ENCODE measurements at regions not wholly inside any gene's neighbourhood (a gene's known extent, or its start where the extent isn't known, plus 50 kb on each side); places are given as distances from the start of the nearest gene placed in this dataset.

DNA sequence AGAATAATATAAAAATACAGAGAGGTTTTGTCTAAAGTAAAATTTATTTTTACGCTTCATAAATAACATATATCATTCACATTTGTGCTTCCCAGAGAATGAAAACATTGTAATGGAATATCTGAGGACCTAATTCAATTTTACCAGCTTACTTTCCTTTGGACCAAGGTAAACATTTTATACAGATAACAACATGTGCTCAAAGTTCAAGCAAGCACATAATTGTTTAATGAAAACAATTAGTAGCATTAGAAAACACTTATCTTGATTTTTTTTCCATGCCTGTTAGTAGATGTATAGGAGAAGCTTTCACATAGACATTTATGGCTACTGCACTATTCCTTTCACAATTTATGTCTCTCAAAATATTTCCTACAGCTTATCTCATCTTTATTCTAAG, 400.0 kb downstream of the ZIC1 start:
- TF ChIP-seq, protein P1, sequence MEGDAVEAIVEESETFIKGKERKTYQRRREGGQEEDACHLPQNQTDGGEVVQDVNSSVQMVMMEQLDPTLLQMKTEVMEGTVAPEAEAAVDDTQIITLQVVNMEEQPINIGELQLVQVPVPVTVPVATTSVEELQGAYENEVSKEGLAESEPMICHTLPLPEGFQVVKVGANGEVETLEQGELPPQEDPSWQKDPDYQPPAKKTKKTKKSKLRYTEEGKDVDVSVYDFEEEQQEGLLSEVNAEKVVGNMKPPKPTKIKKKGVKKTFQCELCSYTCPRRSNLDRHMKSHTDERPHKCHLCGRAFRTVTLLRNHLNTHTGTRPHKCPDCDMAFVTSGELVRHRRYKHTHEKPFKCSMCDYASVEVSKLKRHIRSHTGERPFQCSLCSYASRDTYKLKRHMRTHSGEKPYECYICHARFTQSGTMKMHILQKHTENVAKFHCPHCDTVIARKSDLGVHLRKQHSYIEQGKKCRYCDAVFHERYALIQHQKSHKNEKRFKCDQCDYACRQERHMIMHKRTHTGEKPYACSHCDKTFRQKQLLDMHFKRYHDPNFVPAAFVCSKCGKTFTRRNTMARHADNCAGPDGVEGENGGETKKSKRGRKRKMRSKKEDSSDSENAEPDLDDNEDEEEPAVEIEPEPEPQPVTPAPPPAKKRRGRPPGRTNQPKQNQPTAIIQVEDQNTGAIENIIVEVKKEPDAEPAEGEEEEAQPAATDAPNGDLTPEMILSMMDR (IDR thresholded peaks at IDR 0.05), result no peak
- no peak for TF ChIP-seq POLR2A (IDR thresholded peaks at IDR 0.05)

DNA sequence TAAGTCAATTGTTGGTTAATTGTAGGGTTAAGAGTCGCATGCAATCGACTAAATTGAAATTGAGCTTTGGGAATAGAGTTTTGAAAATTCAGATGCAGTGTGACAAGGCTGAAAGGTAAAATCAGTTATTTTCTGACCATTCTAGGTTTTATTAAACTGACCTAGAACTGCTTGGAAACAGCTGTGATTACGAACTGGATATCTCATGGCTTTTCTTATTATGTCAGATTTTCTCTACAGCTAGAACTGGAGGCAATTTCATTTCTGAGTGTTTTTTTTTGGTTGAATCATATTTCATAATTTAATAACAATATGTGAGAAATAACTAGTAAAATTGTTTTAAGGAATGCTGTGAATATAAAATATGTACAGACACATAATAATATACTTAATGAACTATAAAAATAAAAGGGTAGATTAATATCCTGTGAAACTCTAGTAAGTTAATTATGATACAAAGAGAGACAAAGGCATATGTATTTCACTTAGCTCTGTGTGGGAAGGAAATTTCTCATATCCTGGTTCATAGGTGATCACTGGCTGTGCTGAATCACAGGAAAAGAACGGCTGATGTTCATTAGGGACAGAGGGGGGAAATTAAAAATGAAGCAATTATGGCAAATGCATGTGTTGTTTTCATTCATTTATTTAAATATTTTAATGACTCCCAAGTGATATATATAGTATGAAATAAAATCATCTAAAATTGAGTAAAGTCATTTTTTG, 403.2 kb downstream of the ZIC1 start:
- DNase-seq, result no peak
- intact Hi-C loops (cut with DNase I), result no loop called here
- Histone ChIP-seq H3K9me3 (no peaks in the 10 kb centered on the region), H3K27ac (peak overlapping the region in 2 of 4 donors; percentile 12 to 16), H3K36me3 (no peaks in the 10 kb centered on the region), H3K4me1 (no peaks in the 10 kb centered on the region), H3K27me3 (no peaks in the 10 kb centered on the region), H3K4me3 (no peak overlapping the region)
- TF ChIP-seq, protein P1 (IDR thresholded peaks at IDR 0.05), result no peak
- TF ChIP-seq POLR2A (IDR thresholded peaks at IDR 0.05), result no peak
- WGBS, 2 donors, result 71 to 75% methylated on average over 4 of the region's 4 CpGs

More for the DNA sequence above, 400.0 kb downstream of the ZIC1 start:
- no peak for DNase-seq
- 55 to 72% methylated on average over 1 of the region's 1 CpG for WGBS, 2 donors
- no peaks in the 10 kb centered on the region for H3K36me3 ChIP-seq
- no peaks in the 10 kb centered on the region for H3K4me1 ChIP-seq
- H3K9me3 ChIP-seq, result no peaks in the 10 kb centered on the region
- intact Hi-C loops (cut with DNase I), result no loop called here
- no peak overlapping the region for H3K27ac ChIP-seq
- H3K4me3 ChIP-seq, result no peak overlapping the region
- H3K27me3 ChIP-seq, result no peaks in the 10 kb centered on the region

DNA sequence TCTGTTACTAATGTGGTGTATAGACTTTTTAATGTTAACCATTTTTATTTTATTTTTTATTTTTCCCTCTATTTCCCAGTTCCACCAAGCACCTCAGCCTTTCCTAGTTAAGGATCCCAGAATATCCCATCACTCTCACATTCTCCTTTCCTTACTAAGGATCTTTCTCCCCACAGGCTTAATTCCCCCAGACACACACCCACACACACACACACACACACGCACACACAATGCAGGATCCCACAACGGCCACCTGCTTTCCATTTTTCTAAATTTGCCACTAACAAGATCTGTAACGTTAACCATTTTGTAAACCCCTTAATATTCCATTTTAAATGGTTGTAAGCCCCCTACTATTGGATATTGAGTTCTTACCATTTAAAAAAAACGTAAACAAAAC, 404.1 kb downstream of the ZIC1 start:
- no peak for TF ChIP-seq POLR2A (IDR thresholded peaks at IDR 0.05)
- TF ChIP-seq, protein P1 (IDR thresholded peaks at IDR 0.05), result no peak
- H3K27ac ChIP-seq, result no peak overlapping the region
- H3K36me3 ChIP-seq, result no peaks in the 10 kb centered on the region
- intact Hi-C loops (cut with DNase I), result no loop called here
- H3K4me3 ChIP-seq, result no peak overlapping the region
- H3K27me3 ChIP-seq, result no peaks in the 10 kb centered on the region
- H3K9me3 ChIP-seq, result no peaks in the 10 kb centered on the region
- WGBS, 2 donors, result 51 to 60% methylated on average over 4 of the region's 4 CpGs
- H3K4me1 ChIP-seq, result no peaks in the 10 kb centered on the region
- no peak for DNase-seq

DNA sequence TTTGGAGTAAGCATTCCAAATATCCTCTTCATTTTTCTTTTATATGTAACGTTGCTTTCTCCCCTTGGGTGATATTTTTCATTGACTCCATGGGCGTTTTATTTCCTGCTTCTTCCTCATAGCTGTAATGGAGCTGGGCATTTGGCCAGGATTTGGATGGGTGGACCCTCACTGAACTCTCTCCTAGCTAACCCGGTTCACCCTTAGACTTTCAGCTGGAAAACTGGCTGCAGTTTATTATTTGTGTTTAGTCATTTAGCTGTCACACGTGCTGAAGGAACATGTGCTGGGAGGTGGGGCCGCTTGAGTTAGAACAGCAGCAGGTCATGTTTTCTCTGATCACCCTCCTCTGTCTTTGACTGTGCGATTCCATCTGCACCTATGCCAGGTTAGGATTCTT, 407.6 kb downstream of the ZIC1 start:
- Histone ChIP-seq H3K4me1 (no peaks in the 10 kb centered on the region), H3K27me3 (no peaks in the 10 kb centered on the region), H3K4me3 (no peak overlapping the region), H3K9me3 (no peaks in the 10 kb centered on the region), H3K27ac (no peak overlapping the region), H3K36me3 (no peaks in the 10 kb centered on the region)
- TF ChIP-seq, protein P1 (IDR thresholded peaks at IDR 0.05), result no peak
- TF ChIP-seq POLR2A (IDR thresholded peaks at IDR 0.05), result no peak
- WGBS, 2 donors, result 16 to 31% methylated on average over 5 to 6 of the region's 6 CpGs
- intact Hi-C loops (cut with DNase I), result no loop called here
- no peak for DNase-seq

DNA sequence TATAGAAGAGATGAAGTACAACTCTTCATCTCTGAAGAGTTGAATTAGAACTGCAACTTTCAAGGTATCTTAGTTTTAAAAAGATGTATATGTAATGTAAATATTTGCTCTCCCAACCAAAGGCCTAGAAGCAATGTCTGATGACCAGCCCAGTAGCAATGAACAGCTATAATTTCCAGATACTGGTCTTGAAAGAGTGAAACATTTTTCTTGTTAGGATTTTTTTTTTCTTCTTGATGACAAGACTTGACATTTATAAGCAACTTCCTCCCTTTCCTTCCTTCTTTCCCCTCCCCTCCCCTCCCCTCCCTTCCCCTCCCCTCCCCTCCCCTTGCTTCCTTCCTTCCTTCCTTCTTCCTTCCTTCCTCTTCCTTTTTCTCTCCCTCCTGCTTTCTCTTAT, 423.4 kb downstream of the ZIC1 start:
- no peaks in the 10 kb centered on the region for H3K36me3 ChIP-seq
- H3K27me3 ChIP-seq, result no peaks in the 10 kb centered on the region
- H3K9me3 ChIP-seq, result no peaks in the 10 kb centered on the region
- no peak for DNase-seq
- no peak overlapping the region for H3K27ac ChIP-seq
- H3K4me1 ChIP-seq, result no peaks in the 10 kb centered on the region
- no peak for TF ChIP-seq POLR2A (IDR thresholded peaks at IDR 0.05)
- TF ChIP-seq, protein P1 (IDR thresholded peaks at IDR 0.05), result no peak
- intact Hi-C loops (cut with DNase I), result no loop called here
- H3K4me3 ChIP-seq, result no peak overlapping the region

All from esophagus squamous epithelium (tissue), 5 donors.